SK-N-SH (cell line): ENCODE measurements at regions not wholly inside any gene's neighbourhood (a gene's known extent, or its start where the extent isn't known, plus 50 kb on each side); places are given as distances from the start of the nearest gene placed in this dataset.

Experiments used
- CTCF ChIA-PET: fragments of 300-600, 350-600 bp; formaldehyde crosslinking; extraction: SDS; loops from one replicate; lab custom pipeline; 2021; lab: Yijun Ruan, JAX
- POLR2A ChIA-PET: fragments of 350-600 bp; sonication (Branson Sonifier 250); formaldehyde crosslinking; extraction: SDS; loops from one replicate; lab custom pipeline; 2020; ENCODE audit warnings: antibody characterized with exemption, inconsistent platforms; lab: Yijun Ruan, JAX
- DNase-seq: peaks from one replicate; pipeline ENCODE4 v3.0.0; 2012
- H2AFZ ChIP-seq: fragments of 200-600 bp; sonication (generic); 2 replicates; pipeline ENCODE4 v1.8.1; 2016; ENCODE audit warnings: antibody characterized with exemption, mild to moderate bottlenecking, low read depth
- H3F3A ChIP-seq: fragments of 200-600 bp; sonication (generic); replicated peaks from 2 replicates; pipeline ENCODE3; 2016; ENCODE audit warnings: antibody characterized with exemption, mild to moderate bottlenecking; ENCODE audit not compliant: insufficient read depth
- H3K27ac ChIP-seq, 2 experiments: fragments of 200-500 bp in 1 of 2; fragments of 200-600 bp in 1 of 2; sonication (Bioruptor generic) in 1 of 2; sonication (generic), shearing (Covaris generic) in 1 of 2; 2 replicates each; pipeline versions ENCODE4 v1.5.1 to v1.6.1; 2014 to 2016; ENCODE audit warnings: low read depth in 2 of 2, inconsistent platforms in 1 of 2, low read length in 1 of 2, mild to moderate bottlenecking in 1 of 2, mixed read lengths in 1 of 2
- H3K27me3 ChIP-seq: fragments of 200-600 bp; sonication (generic), shearing (Covaris generic); 2 replicates; pipeline ENCODE4 v1.6.1; 2016; ENCODE audit warnings: mixed run types; ENCODE audit not compliant: insufficient read depth
- H3K36me3 ChIP-seq, 2 experiments: fragments of 200-500 bp in 1 of 2; fragments of 200-600 bp in 1 of 2; sonication (Bioruptor generic) in 1 of 2; sonication (generic) in 1 of 2; replicated peaks in 1 of 2; 2 replicates each; pipeline versions ENCODE3 to v1.5.1; 2014 to 2016; ENCODE audit warnings: low read length in 1 of 2, mild to moderate bottlenecking in 1 of 2; ENCODE audit not compliant: insufficient read depth in 2 of 2, control insufficient read depth in 1 of 2
- H3K4me1 ChIP-seq, 2 experiments: fragments of 200-500 bp in 1 of 2; fragments of 200-600 bp in 1 of 2; sonication (Bioruptor generic) in 1 of 2; sonication (generic), shearing (Covaris generic) in 1 of 2; 2 replicates each; pipeline versions ENCODE4 v1.5.1 to v1.6.1; 2014 to 2016; ENCODE audit warnings: low read depth in 1 of 2, low read length in 1 of 2, mixed run types in 1 of 2; ENCODE audit not compliant: insufficient read depth in 2 of 2, control insufficient read depth in 1 of 2
- H3K4me2 ChIP-seq: fragments of 200-600 bp; sonication (generic), shearing (Covaris generic); 2 replicates; pipeline ENCODE4 v1.6.1; 2017; ENCODE audit warnings: mixed run types
- H3K4me3 ChIP-seq, 2 experiments: fragments of 200-500 bp in 1 of 2; fragments of 200-600 bp in 1 of 2; sonication (Bioruptor generic) in 1 of 2; sonication (generic), shearing (Covaris generic) in 1 of 2; 2 replicates each; pipeline versions ENCODE4 v1.5.1 to v1.8.1; 2014 to 2016; ENCODE audit warnings: low read depth in 2 of 2, inconsistent platforms in 1 of 2, low read length in 1 of 2, mild to moderate bottlenecking in 1 of 2, mixed read lengths in 1 of 2, moderate library complexity in 1 of 2
- H3K79me2 ChIP-seq: fragments of 200-600 bp; sonication (generic); 2 replicates; pipeline ENCODE4 v1.8.1; 2017; ENCODE audit warnings: mild to moderate bottlenecking; ENCODE audit not compliant: insufficient read depth
- H3K9ac ChIP-seq: fragments of 200-600 bp; sonication (generic); 2 replicates; pipeline ENCODE4 v1.6.1; 2017; ENCODE audit warnings: mixed run types
- H3K9me2 ChIP-seq: fragments of 200-600 bp; sonication (generic); 2 replicates; pipeline ENCODE4 v1.6.1; 2017; ENCODE audit warnings: mixed run types
- H3K9me3 ChIP-seq: fragments of 200-600 bp; sonication (generic); 2 replicates; pipeline ENCODE4 v1.6.1; 2017; ENCODE audit warnings: mixed run types, mild to moderate bottlenecking, moderate library complexity
- H4K20me1 ChIP-seq: fragments of 200-600 bp; sonication (generic); 2 replicates; pipeline ENCODE4 v1.6.1; 2017; ENCODE audit warnings: mild to moderate bottlenecking, mixed run types; ENCODE audit not compliant: insufficient read depth
- CHD2 ChIP-seq: fragments of 150-350 bp; IDR thresholded peaks from 2 replicates; pipeline ENCODE4 v1.6.1; 2018; ENCODE audit warnings: low read length; ENCODE audit not compliant: partially characterized antibody
- EP300 ChIP-seq, 2 experiments: IDR thresholded peaks; 2 replicates each; pipeline versions ENCODE4 v1.4.0 to v1.6.1; 2012; ENCODE audit warnings: borderline replicate concordance in 1 of 2, low read depth in 1 of 2, low read length in 1 of 2
- EZH2phosphoT487 ChIP-seq: fragments of 200-600 bp; sonication (generic); IDR thresholded peaks from 2 replicates; pipeline ENCODE4 v1.6.1; 2017; ENCODE audit warnings: low read depth, mixed run types, mild to moderate bottlenecking, antibody characterized with exemption, moderate library complexity, borderline replicate concordance
- FOSL2 ChIP-seq: IDR thresholded peaks from 2 replicates; pipeline ENCODE4 v1.4.0; 2012; ENCODE audit warnings: low read depth, mild to moderate bottlenecking, moderate library complexity, borderline replicate concordance
- FOXJ3 ChIP-seq: sonication (generic); formaldehyde crosslinking; IDR thresholded peaks from 2 replicates; pipeline ENCODE4 v1.5.1; 2020; ENCODE audit warnings: mild to moderate bottlenecking, missing genetic modification reagents
- GATA2 ChIP-seq: sonication (generic); formaldehyde crosslinking; IDR thresholded peaks from 2 replicates; pipeline ENCODE4 v1.5.0; 2020; ENCODE audit warnings: mild to moderate bottlenecking, missing genetic modification reagents
- MAX ChIP-seq: IDR thresholded peaks from 2 replicates; pipeline ENCODE4 v1.4.0; 2012; ENCODE audit warnings: low read depth
- MXI1 ChIP-seq: IDR thresholded peaks from 2 replicates; pipeline ENCODE4 v1.6.1; 2012; ENCODE audit warnings: mild to moderate bottlenecking, low read depth, low read length, improper control_type of control experiment
- NFIC ChIP-seq: IDR thresholded peaks from 2 replicates; pipeline ENCODE4 v1.4.0; 2012; ENCODE audit warnings: borderline replicate concordance
- NRF1 ChIP-seq: IDR thresholded peaks from 2 replicates; pipeline ENCODE4 v1.6.1; 2012; ENCODE audit warnings: low read depth, mild to moderate bottlenecking, low read length
- PBX3 ChIP-seq: IDR thresholded peaks from 2 replicates; pipeline ENCODE4; 2012
- POLR2AphosphoS5 ChIP-seq: IDR thresholded peaks from 2 replicates; pipeline ENCODE4 v1.6.1; 2012; ENCODE audit warnings: low read depth, low read length
- RAD21 ChIP-seq: IDR thresholded peaks from 2 replicates; pipeline ENCODE4 v1.6.1; 2012; ENCODE audit warnings: mild to moderate bottlenecking, low read length
- RCOR1 ChIP-seq: fragments of 150-350 bp; IDR thresholded peaks from 2 replicates; pipeline ENCODE4 v1.6.1; 2017; ENCODE audit warnings: antibody characterized with exemption, low read length
- REST ChIP-seq: IDR thresholded peaks from 2 replicates; pipeline ENCODE4 v1.6.1; 2012; ENCODE audit warnings: mild to moderate bottlenecking, low read depth, low read length, moderate library complexity
- RFX5 ChIP-seq: IDR thresholded peaks from 2 replicates; pipeline ENCODE4 v1.6.1; 2012; ENCODE audit warnings: mild to moderate bottlenecking, improper control_type of control experiment, low read length
- RXRA ChIP-seq: IDR thresholded peaks from 2 replicates; pipeline ENCODE4 v1.4.0; 2012; ENCODE audit warnings: low read depth, mild to moderate bottlenecking, borderline replicate concordance
- SMC3 ChIP-seq: IDR thresholded peaks from 2 replicates; pipeline ENCODE4 v1.6.1; 2012; ENCODE audit warnings: low read depth, low read length, improper control_type of control experiment
- TEAD4 ChIP-seq: IDR thresholded peaks from 2 replicates; pipeline ENCODE4 v1.4.0; 2012; ENCODE audit warnings: mild to moderate bottlenecking, borderline replicate concordance; ENCODE audit not compliant: insufficient read depth
- USF1 ChIP-seq: IDR thresholded peaks from 2 replicates; pipeline ENCODE4 v1.4.0; 2012; ENCODE audit warnings: low read depth, borderline replicate concordance
- WGBS: methylation state at CpG from one replicate; pipeline ENCODE4 v1.1.6; 2017; ENCODE audit warnings: low lambda C conversion rate; 5-methylcytosine and 5-hydroxymethylcytosine counted together

- no peak for TF ChIP-seq REST
- TF ChIP-seq NRF1 = no peak
- TF ChIP-seq USF1 = no peak
- no peak for TF ChIP-seq RCOR1
- no peak for TF ChIP-seq FOXJ3 (CRISPR knock-in tag)
- Histone ChIP-seq H3K27me3 (no peaks in the 10 kb centered on the region), H3K4me1 (no peaks in the 10 kb centered on the region), H3F3A (no peaks in the 10 kb centered on the region), H3K79me2 (no peaks in the 10 kb centered on the region), H3K4me3 (no peak overlapping the region), H2AFZ (no peak overlapping the region), H3K9ac (no peak overlapping the region), H3K36me3 (no peaks in the 10 kb centered on the region), H3K9me2 (no peaks in the 10 kb centered on the region), H4K20me1 (no peaks in the 10 kb centered on the region), H3K9me3 (0 out of 2 replicates have a peak, but pooled peaks cover 5% of the 10 kb centered on the region), H3K4me2 (no peak overlapping the region), H3K27ac (no peak overlapping the region)
- WGBS = 22% methylated on average over 4 of the region's 4 CpGs
- ChIA-PET POLR2A (no interaction called here), CTCF (interaction anchor here (0.6 to 1.5 kb wide), 6 partner anchors 17 to 1670 kb away, joined by 3 to 8 read pairs (median 3); no protein-coding TSS in a partner anchor)
- no peak for DNase-seq
Observed at GRCh38 chr2:121160366-121160765, 124.6 kb downstream of the TFCP2L1 start.

GRCh38 chr2:121161272-121161671, 123.7 kb downstream of the TFCP2L1 start:
- WGBS = 63% methylated on average over 1 of the region's 1 CpG
- ChIA-PET CTCF (interaction anchor here (0.6 to 1.5 kb wide), 5 partner anchors 18 to 1671 kb away, joined by 3 to 8 read pairs (median 3); no protein-coding TSS in a partner anchor), POLR2A (no interaction called here)
- DNase-seq = no peak
- no peaks in the 10 kb centered on the region for H4K20me1 ChIP-seq
- no peak overlapping the region for H3K9ac ChIP-seq
- TF ChIP-seq MAX (no peak), TEAD4 (no peak), CHD2 (no peak), EZH2phosphoT487 (no peak), NRF1 (no peak), RAD21 (no peak), FOXJ3 (CRISPR knock-in tag) (no peak), GATA2 (CRISPR knock-in tag) (no peak), MXI1 (no peak), RFX5 (no peak), FOSL2 (no peak), POLR2AphosphoS5 (no peak), RXRA (no peak), SMC3 (no peak), RCOR1 (no peak), PBX3 (no peak), EP300 (IDR thresholded peaks at IDR 0.05; ENCODE audit: borderline replicate concordance in 1 of 2, low read depth in 1 of 2, low read length in 1 of 2) (no peak), USF1 (no peak), NFIC (no peak)
- H3K27ac ChIP-seq = no peak overlapping the region
- no peaks in the 10 kb centered on the region for H3K79me2 ChIP-seq
- H3K36me3 ChIP-seq = no peaks in the 10 kb centered on the region
- H3K4me1 ChIP-seq = no peaks in the 10 kb centered on the region
- no peaks in the 10 kb centered on the region for H3K9me2 ChIP-seq
- H3K27me3 ChIP-seq = no peaks in the 10 kb centered on the region
- H3K9me3 ChIP-seq = 0 out of 2 replicates have a peak, but pooled peaks cover 5% of the 10 kb centered on the region
- H3K4me3 ChIP-seq = no peak overlapping the region
- H2AFZ ChIP-seq = no peak overlapping the region
- no peaks in the 10 kb centered on the region for H3F3A ChIP-seq
- no peak overlapping the region for H3K4me2 ChIP-seq
